Muscle layer of colon (tissue), 2 donors: ENCODE measurements at regions not wholly inside any gene's neighbourhood (a gene's known extent, or its start where the extent isn't known, plus 50 kb on each side); places are given as distances from the start of the nearest gene placed in this dataset.

Experiments used
- H3K27ac ChIP-seq: one replicate; pipeline ENCODE4 v1.7.0; 2013; ENCODE audit warnings: low read depth, mild to moderate bottlenecking, low read length, moderate library complexity
- H3K27me3 ChIP-seq, 2 donors: one replicate each; pipeline ENCODE4 v1.7.0; 2013; ENCODE audit warnings: low read length in 2 of 2, mild to moderate bottlenecking in 2 of 2; ENCODE audit not compliant: insufficient read depth in 2 of 2, control insufficient read depth in 1 of 2
- H3K36me3 ChIP-seq: one replicate; pipeline ENCODE4 v1.7.0; 2013; ENCODE audit warnings: mild to moderate bottlenecking, low read length; ENCODE audit not compliant: insufficient read depth
- H3K4me1 ChIP-seq: one replicate; pipeline ENCODE4 v1.7.0; 2013; ENCODE audit warnings: mild to moderate bottlenecking, low read length; ENCODE audit not compliant: insufficient read depth
- H3K4me3 ChIP-seq, 2 donors: one replicate each; pipeline ENCODE4 v1.7.0; 2013; ENCODE audit warnings: low read length in 2 of 2, low read depth in 1 of 2, mild to moderate bottlenecking in 1 of 2, moderate library complexity in 1 of 2
- H3K9ac ChIP-seq: one replicate; pipeline ENCODE4 v1.7.0; 2013; ENCODE audit warnings: low read length
- H3K9me3 ChIP-seq: one replicate; pipeline ENCODE4 v1.7.0; 2013; ENCODE audit warnings: mild to moderate bottlenecking, low read length
- donor health status: abdominal sarcoma.
- donor health status: Adenocarcinoma of cecum.

- Histone ChIP-seq H3K27ac (no peak overlapping the region), H3K9ac (no peak overlapping the region), H3K4me1 (no peaks in the 10 kb centered on the region), H3K4me3 (no peak overlapping the region), H3K27me3 (no peaks in the 10 kb centered on the region), H3K36me3 (no peaks in the 10 kb centered on the region), H3K9me3 (no peaks in the 10 kb centered on the region)
These were observed 650.3 kb downstream of the DCDC2C start for GRCh38 chr2:4353668-4354067.

- Histone ChIP-seq H3K27ac (no peak overlapping the region), H3K9ac (no peak overlapping the region), H3K9me3 (no peaks in the 10 kb centered on the region), H3K36me3 (no peaks in the 10 kb centered on the region), H3K4me3 (no peak overlapping the region), H3K4me1 (no peaks in the 10 kb centered on the region), H3K27me3 (no peaks in the 10 kb centered on the region)
These were observed 650.8 kb downstream of the DCDC2C start for GRCh38 chr2:4354164-4354563.

- Histone ChIP-seq H3K4me1 (no peaks in the 10 kb centered on the region), H3K9me3 (no peaks in the 10 kb centered on the region)
These were observed 651.3 kb downstream of the DCDC2C start for GRCh38 chr2:4354678-4355077.

GRCh38 chr2:4356109-4356508, 652.7 kb downstream of the DCDC2C start:
- Histone ChIP-seq H3K9me3 (no peaks in the 10 kb centered on the region), H3K27me3 (no peaks in the 10 kb centered on the region), H3K4me3 (no peak overlapping the region), H3K9ac (no peak overlapping the region), H3K27ac (no peak overlapping the region), H3K4me1 (no peaks in the 10 kb centered on the region), H3K36me3 (no peaks in the 10 kb centered on the region)

More at GRCh38 chr2:4354678-4355077, 651.3 kb downstream of the DCDC2C start:
- Histone ChIP-seq H3K36me3 (no peaks in the 10 kb centered on the region), H3K9ac (no peak overlapping the region), H3K27me3 (no peaks in the 10 kb centered on the region), H3K27ac (no peak overlapping the region), H3K4me3 (no peak overlapping the region)

GRCh38 chr2:4356541-4356940, 653.2 kb downstream of the DCDC2C start:
- no peaks in the 10 kb centered on the region for H3K4me1 ChIP-seq
- no peaks in the 10 kb centered on the region for H3K36me3 ChIP-seq
- H3K27me3 ChIP-seq: no peaks in the 10 kb centered on the region
- no peak overlapping the region for H3K27ac ChIP-seq
- H3K9me3 ChIP-seq: no peaks in the 10 kb centered on the region
- H3K9ac ChIP-seq: no peak overlapping the region
- no peak overlapping the region for H3K4me3 ChIP-seq

GRCh38 chr2:4357121-4357520, 653.7 kb downstream of the DCDC2C start:
- H3K9ac ChIP-seq: no peak overlapping the region
- H3K27me3 ChIP-seq: no peaks in the 10 kb centered on the region
- H3K27ac ChIP-seq: no peak overlapping the region
- H3K4me1 ChIP-seq: no peaks in the 10 kb centered on the region
- no peaks in the 10 kb centered on the region for H3K36me3 ChIP-seq
- no peak overlapping the region for H3K4me3 ChIP-seq
- H3K9me3 ChIP-seq: no peaks in the 10 kb centered on the region

DNA sequence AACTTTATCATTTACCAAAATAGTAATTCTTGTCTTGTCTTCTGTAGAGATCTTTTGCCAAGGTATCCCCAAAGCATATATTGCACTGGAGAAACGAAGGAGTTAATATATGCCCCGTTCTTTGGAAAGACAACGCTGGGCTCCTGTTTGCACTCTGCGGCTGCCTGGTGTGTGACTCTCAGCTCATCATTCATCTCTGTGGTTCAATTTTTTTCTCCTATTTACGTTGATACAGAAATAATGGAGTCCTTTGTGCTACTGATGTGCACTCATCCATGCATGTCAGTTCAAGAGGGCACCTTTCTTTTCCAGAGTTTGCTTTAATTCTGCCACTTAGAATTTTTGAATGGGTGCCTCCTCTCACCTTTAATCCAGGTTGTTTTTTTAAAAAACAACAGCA, 655.5 kb downstream of the DCDC2C start:
- Histone ChIP-seq H3K9ac (no peak overlapping the region), H3K36me3 (no peaks in the 10 kb centered on the region), H3K27me3 (no peaks in the 10 kb centered on the region), H3K27ac (no peak overlapping the region), H3K4me3 (no peak overlapping the region), H3K9me3 (no peaks in the 10 kb centered on the region), H3K4me1 (no peaks in the 10 kb centered on the region)

GRCh38 chr2:4368907-4369306, 665.5 kb downstream of the DCDC2C start:
- no peak overlapping the region for H3K9ac ChIP-seq
- H3K4me1 ChIP-seq: no peaks in the 10 kb centered on the region
- H3K27me3 ChIP-seq: no peaks in the 10 kb centered on the region
- H3K9me3 ChIP-seq: peaks cover 7% of the 10 kb centered on the region
- H3K27ac ChIP-seq: no peak overlapping the region
- H3K36me3 ChIP-seq: no peaks in the 10 kb centered on the region
- no peak overlapping the region for H3K4me3 ChIP-seq

- Histone ChIP-seq H3K9ac (no peak overlapping the region), H3K36me3 (no peaks in the 10 kb centered on the region)
These were observed 666.5 kb downstream of the DCDC2C start for GRCh38 chr2:4369826-4370419.

DNA sequence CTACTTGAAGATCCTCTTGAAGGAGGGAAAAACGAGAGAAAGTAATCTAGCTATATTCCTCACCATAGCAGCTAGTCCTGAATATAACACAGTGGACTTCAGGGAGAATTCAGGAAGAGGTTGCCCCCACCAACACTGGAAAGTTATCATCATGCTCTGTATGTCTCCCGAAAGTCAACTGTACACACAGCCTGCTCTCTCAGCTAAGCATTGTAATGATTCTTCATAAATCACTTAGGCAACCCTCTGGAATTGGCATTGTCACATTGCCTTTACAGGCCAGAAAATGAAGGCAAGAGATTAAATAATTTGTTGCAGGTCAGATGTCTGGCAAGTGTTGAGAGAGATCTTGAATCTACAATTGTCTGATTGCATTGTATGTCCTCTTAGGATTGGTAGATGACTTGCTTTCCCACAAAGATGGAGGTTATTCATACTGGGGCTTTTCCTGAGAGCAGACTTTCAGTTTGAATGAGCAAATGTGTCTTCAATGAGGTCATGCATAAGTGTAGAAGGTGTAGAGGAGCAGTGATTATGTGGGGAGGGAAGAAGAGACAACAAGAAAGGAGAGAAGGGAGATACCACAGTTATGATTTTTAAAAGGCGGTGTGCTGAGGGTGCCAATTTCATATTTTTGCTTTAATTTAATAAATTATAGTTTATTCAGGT, 667.2 kb downstream of the DCDC2C start:
- no peak overlapping the region for H3K27ac ChIP-seq
- H3K4me1 ChIP-seq: no peaks in the 10 kb centered on the region
- no peaks in the 10 kb centered on the region for H3K27me3 ChIP-seq
- no peak overlapping the region for H3K9ac ChIP-seq
- H3K4me3 ChIP-seq: no peak overlapping the region
- H3K9me3 ChIP-seq: peaks cover 7% of the 10 kb centered on the region
- no peaks in the 10 kb centered on the region for H3K36me3 ChIP-seq

More at GRCh38 chr2:4369826-4370419, 666.5 kb downstream of the DCDC2C start:
- H3K27ac ChIP-seq: no peak overlapping the region
- no peak overlapping the region for H3K4me3 ChIP-seq
- no peaks in the 10 kb centered on the region for H3K4me1 ChIP-seq
- peaks cover 7% of the 10 kb centered on the region for H3K9me3 ChIP-seq
- no peaks in the 10 kb centered on the region for H3K27me3 ChIP-seq

- Histone ChIP-seq H3K27me3 (no peaks in the 10 kb centered on the region), H3K9ac (no peak overlapping the region), H3K9me3 (no peaks in the 10 kb centered on the region), H3K4me3 (no peak overlapping the region), H3K4me1 (no peaks in the 10 kb centered on the region), H3K36me3 (no peaks in the 10 kb centered on the region), H3K27ac (no peak overlapping the region)
These were observed 677.7 kb downstream of the DCDC2C start for GRCh38 chr2:4381049-4381448.

- Histone ChIP-seq H3K27ac (no peak overlapping the region), H3K4me1 (no peaks in the 10 kb centered on the region), H3K9ac (no peak overlapping the region), H3K36me3 (no peaks in the 10 kb centered on the region), H3K27me3 (no peaks in the 10 kb centered on the region), H3K4me3 (no peak overlapping the region), H3K9me3 (no peaks in the 10 kb centered on the region)
These were observed 678.4 kb downstream of the DCDC2C start for GRCh38 chr2:4381773-4382172.
